GM21360 (cell line): ENCODE measurements at regions not wholly inside any gene's neighbourhood (a gene's known extent, or its start where the extent isn't known, plus 50 kb on each side); places are given as distances from the start of the nearest gene placed in this dataset.
"Not testable (repeated sequence)": the region's sequence is repeated elsewhere in the genome, so short reads cannot be mapped to it uniquely, and the experiment has no call there.

ENCODE experiments used
- ATAC-seq: cut with Tn5 transposase; IDR thresholded peaks from one replicate; pipeline ENCODE4 v1.9.1; 2021; ENCODE audit warnings: mild to moderate bottlenecking, moderate library complexity; ENCODE audit not compliant: unreplicated experiment

GRCh38 chrX:55813150-55813549, 95.6 kb downstream of the RRAGB start:
- ATAC-seq, result no peak

DNA sequence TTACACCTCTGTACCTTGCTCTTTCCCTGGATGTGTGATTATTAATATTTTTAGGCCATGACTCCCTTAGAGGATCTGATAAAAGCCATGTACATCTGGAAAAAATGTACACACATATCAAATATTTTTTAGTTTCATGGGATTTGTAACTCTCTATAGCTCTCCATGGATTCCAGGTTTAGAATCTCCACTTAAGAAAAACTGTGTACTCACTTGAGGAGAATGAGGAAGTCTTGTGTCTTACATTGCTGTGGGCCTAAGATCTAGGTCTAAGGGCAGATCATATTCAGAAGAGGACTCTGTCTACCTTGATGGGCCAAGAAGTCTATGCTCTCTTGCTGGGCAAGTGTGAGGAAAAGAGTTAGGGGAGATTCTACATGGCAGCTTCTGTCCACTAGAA, 98.0 kb downstream of the RRAGB start:
- no peak for ATAC-seq

DNA sequence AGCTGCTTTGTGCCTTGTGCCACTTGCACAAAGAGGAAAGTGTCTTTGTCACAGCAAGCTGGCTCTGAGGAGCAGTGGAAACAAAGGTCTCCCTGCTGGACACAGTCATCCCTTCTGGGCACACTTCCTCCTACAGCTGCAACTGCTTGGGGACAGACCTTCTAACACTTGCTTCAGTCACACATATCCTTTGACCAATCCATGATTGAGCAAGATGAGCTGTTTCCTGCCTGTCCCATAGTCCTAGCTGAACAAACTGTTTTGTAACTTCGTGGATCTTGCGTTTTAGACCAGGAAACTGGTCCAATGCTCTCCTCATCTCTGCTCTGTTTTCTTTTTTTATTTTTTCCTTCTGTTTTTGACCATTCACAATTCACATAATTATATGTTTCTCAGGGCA, 98.5 kb downstream of the RRAGB start:
- no peak for ATAC-seq

GRCh38 chrX:55818673-55819375, 101.3 kb downstream of the RRAGB start:
- ATAC-seq, result no peak

DNA sequence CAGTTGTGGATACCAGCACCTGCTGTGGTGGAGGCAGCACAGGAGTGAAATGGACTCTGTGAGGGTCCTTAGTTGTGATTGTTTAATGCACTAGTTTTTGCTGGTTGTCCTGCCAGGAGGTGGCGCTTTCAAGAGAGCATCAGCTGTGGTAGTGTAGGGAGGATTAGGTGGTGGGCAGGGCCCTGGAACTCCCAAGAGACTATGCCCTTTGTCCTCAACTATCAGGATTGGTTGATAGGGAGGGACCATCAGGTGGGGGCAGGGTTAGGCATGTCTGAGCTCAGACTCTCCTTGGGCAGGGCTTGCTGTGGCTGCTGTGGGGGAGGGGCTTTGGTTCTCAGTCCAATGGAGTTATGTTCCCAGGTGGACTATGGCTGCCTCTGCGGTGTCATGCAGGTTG, 121.9 kb downstream of the RRAGB start:
- ATAC-seq, result no peak

- no peak for ATAC-seq
Measured at GRCh38 chrX:55841962-55842752, 124.6 kb downstream of the RRAGB start.

DNA sequence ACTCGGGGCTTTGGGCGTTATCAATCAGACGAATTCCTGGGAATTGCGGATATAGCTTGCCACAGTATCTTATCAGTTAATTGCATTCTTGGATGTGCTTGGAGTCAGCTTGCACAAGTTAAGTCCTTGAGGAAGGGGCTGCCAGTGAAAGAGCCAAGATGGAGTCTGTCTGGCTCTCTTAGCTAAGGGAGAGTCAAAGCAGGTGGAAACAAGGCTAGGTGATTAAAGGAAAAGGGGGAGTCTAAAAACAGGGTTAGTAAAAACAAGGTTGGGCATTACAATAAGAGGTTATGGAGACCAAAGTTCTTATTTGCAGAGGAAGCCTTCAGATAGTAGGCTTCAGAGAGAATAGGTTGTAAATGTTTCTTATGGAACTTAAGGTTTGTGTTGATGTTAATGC, 149.2 kb downstream of the RRAGB start:
- ATAC-seq, result not testable (repeated sequence)

DNA sequence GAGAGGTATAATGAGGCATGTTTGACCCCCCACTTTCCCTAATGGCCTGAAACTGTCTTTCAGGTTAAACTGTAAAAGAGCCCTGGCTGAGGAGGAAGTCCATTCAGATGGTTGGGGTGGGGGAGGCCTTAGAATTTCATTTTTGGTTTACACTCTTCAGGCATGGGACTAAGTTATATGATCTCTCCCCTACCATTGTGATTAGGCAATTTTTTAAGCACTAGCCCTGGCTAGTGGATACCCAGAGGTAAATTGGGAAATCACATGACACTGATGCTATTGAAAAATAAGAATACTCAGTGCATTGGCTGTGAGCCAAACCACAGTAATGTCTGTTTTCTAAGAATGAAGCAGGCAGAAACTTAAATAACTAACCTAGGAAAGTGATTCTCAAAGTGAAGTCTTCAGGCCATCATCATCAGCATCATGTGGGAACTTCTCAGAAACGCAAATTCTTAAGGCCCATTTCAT, 149.7 kb downstream of the RRAGB start:
- peak; percentile 83 for ATAC-seq

DNA sequence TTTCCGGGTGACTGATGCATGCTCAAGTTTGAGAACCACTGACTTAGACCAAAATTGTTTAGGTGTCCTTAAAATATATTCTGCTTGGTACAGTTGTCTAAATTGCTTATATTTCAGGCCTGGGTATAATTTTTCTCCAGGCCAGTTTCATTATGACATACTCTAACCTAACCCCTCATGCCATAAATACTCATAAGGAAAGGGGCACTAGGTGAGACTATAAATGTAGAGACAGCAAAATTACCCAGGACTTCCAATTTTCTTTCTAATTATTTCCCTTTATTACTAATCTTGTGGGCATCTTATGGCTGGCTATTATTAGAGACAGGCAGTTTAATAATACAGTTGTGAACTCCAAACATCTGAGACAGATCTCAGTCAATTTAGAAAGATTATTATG, 150.2 kb downstream of the RRAGB start:
- peak; percentile 64 for ATAC-seq

DNA sequence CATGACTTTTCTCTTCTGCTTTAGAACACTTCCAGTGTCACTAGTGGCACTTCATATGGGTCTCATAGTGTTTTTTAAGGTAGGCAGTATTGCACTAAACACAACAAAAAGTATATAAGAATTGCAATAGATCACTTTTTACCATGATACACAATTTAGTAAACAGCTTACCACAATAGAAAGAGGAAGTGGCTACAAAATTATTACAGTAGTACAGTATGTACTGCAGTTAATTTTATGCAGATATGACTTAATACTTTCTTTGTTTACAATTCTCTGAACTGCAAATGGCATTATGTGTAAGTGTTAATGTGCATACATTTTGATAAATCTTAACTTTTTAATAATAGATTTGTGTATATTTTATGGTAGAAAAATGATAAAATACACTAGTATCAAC, 157.3 kb downstream of the RRAGB start:
- no peak for ATAC-seq

DNA sequence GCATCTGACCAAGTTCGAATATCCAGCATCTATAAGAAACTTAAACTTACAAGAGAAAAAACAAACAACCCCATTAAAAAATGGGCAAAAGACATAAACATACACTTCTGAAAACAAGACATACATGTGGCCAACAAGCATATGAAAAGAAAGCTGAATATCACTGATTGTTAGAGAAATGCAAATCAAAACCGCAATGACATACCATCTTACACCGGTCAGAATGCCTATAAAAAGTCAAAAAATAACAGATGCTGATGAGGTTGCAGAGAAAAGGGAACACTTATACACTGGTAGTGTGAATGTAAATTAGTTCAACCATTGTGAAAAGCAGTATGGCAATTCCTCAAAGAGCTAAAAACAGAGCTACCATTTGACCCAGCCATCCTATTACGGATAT, 166.0 kb downstream of the RRAGB start:
- not testable (repeated sequence) for ATAC-seq

GRCh38 chrX:55907968-55908607, 190.5 kb downstream of the RRAGB start:
- peak; percentile 74 for ATAC-seq

GRCh38 chrX:55908661-55909212, 191.2 kb downstream of the RRAGB start:
- ATAC-seq, result peak; percentile 37

- peak; percentile 91 for ATAC-seq
Measured at GRCh38 chrX:55919367-55920221, 202.0 kb downstream of the RRAGB start.

DNA sequence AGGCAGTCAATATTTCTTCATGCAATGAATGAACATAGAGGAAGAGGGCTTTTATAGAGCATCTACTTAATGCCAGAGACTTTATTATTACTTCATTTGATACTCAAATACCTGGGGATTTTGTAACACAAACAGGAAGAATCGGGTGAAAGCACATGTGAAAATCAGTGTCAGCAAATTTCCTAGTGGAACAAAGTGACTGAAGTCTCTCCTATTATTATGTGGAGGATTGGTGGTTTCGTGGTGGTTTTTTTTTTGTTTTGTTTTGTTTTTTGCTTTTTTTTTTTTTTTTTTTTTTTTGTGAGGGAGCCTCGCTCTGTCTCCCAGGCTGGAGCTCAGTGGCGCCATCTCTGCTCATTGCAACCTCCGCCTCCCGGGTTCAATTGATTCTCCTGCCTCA, 207.0 kb downstream of the RRAGB start:
- ATAC-seq, result no peak

DNA sequence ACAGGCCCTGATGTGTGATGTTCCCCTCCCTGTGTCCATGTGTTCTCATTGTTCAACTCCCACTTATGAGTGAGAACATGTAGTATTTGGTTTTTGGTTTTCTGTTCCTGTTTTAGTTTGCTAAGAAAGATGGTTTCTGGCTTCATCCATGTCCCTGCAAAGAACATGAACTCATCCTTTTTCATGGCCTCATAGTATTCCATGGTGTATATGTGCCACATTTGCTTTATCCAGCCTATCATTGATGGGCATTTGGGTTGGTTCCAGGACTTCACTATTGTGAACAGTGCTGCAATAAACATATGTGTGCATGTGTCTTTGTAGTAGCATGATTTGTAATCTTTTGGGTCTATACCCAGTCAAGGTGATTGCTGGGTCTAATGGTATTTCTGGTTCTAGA, 211.0 kb downstream of the RRAGB start:
- not testable (repeated sequence) for ATAC-seq
